WTC11 (cell line): ENCODE measurements at regions not wholly inside any gene's neighbourhood (a gene's known extent, or its start where the extent isn't known, plus 50 kb on each side); places are given as distances from the start of the nearest gene placed in this dataset.

Source experiments
- FOXJ3 ChIP-seq: sonication (generic); formaldehyde crosslinking; IDR thresholded peaks from 2 replicates; pipeline ENCODE4 v1.9.0; 2021; ENCODE audit warnings: missing genetic modification reagents, mild to moderate bottlenecking, borderline replicate concordance
- NFYB ChIP-seq: sonication (generic); formaldehyde crosslinking; conservative IDR thresholded peaks from 2 replicates; pipeline ENCODE4 v1.8.0; 2022; ENCODE audit warnings: low read depth, missing genetic modification reagents
- NR2C2 ChIP-seq: sonication (generic); formaldehyde crosslinking; IDR thresholded peaks from 2 replicates; pipeline ENCODE4 v1.8.0; 2022; ENCODE audit warnings: mild to moderate bottlenecking, missing genetic modification reagents
- SP1 ChIP-seq: sonication (generic); formaldehyde crosslinking; conservative IDR thresholded peaks from 2 replicates; pipeline ENCODE4 v1.8.1; 2022; ENCODE audit warnings: missing genetic modification reagents
- TCF7 ChIP-seq: sonication (generic); formaldehyde crosslinking; IDR thresholded peaks from 2 replicates; pipeline ENCODE4 v1.8.0; 2022; ENCODE audit warnings: mild to moderate bottlenecking, low read depth, missing genetic modification reagents, moderate library complexity
- TP53 ChIP-seq: sonication (generic); formaldehyde crosslinking; IDR thresholded peaks from 2 replicates; pipeline ENCODE4 v1.8.1; 2023; ENCODE audit warnings: mild to moderate bottlenecking, missing genetic modification reagents
- ZNF232 ChIP-seq: sonication (generic); formaldehyde crosslinking; IDR thresholded peaks from 2 replicates; pipeline ENCODE4 v1.8.0; 2022; ENCODE audit warnings: mild to moderate bottlenecking, missing genetic modification reagents
- TF ChIP-seq, protein P1 (sequence below): fragments of 200-600 bp; IDR thresholded peaks from 2 replicates; pipeline ENCODE4 v1.8.0; 2022; ENCODE audit warnings: antibody characterized with exemption

DNA sequence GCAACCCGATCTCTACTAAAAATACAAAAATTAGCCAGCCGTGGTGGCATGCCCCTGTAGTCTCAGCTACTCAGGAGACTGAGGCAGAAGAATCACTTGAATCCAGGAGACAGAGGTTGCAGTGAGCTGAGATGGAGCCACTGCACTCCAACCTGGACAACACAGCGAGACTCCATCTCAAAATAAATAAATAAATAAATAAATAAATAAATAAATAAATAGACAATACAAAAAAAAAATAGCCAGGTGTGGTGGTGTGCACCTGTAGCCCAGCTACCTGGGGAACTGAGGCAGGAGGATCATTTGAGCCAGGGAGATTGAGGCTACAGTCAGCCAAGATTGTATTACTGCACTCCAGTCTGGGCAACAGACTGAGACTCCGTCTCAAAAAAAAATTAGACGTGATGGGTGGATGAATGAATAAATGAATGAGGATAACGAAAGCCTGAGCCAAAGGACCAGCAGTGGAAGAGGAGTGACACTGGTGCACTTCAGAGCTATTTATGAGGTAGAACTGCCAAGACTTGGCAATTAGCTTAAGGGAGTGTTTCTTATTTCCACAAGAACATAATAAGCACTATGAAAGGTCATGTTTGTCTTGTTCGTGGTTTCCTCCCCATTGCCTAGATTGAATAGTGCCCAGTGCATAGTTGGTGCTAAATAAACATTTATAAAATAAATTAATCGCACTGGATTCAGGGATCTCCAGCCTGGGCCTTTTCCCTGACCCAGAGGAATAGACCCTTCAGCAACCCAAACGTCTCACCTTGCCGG lies 232.2 kb downstream of the IDS start:
- TF ChIP-seq TP53 (CRISPR knock-in tag) = no peak
- TF ChIP-seq TCF7 (CRISPR knock-in tag) = no peak
- TF ChIP-seq, protein P1, sequence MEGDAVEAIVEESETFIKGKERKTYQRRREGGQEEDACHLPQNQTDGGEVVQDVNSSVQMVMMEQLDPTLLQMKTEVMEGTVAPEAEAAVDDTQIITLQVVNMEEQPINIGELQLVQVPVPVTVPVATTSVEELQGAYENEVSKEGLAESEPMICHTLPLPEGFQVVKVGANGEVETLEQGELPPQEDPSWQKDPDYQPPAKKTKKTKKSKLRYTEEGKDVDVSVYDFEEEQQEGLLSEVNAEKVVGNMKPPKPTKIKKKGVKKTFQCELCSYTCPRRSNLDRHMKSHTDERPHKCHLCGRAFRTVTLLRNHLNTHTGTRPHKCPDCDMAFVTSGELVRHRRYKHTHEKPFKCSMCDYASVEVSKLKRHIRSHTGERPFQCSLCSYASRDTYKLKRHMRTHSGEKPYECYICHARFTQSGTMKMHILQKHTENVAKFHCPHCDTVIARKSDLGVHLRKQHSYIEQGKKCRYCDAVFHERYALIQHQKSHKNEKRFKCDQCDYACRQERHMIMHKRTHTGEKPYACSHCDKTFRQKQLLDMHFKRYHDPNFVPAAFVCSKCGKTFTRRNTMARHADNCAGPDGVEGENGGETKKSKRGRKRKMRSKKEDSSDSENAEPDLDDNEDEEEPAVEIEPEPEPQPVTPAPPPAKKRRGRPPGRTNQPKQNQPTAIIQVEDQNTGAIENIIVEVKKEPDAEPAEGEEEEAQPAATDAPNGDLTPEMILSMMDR = no peak
- TF ChIP-seq SP1 = no peak
- TF ChIP-seq NR2C2 (CRISPR knock-in tag) = no peak
- TF ChIP-seq ZNF232 (CRISPR knock-in tag) = no peak
- TF ChIP-seq FOXJ3 (CRISPR knock-in tag) = no peak
- no peak for TF ChIP-seq NFYB (CRISPR knock-in tag)
